ENCODE measurements at regions not wholly inside any gene's neighbourhood (a gene's known extent, or its start where the extent isn't known, plus 50 kb on each side); places are given as distances from the start of the nearest gene placed in this dataset.

DNA sequence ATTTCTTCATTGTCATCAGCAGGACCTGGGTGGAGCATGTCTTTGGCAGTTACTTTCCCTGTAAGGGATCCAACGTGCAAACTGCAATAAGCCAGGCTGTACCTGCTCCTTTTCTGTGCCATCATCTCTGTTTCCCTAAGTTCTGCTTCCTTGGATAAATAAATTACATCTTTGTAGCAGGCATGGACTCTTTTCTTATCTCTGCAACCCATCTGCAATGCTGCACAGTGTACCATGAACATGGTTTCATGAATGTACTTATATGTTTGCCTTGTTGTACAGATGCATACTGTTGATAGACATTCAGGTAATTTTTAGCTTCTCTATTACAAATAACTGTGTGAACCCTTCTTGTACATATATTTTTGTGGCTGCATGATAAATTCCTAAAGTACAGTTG, 616.7 kb upstream of the PIK3C3 start:
- DNase-seq, result no peak

DNA sequence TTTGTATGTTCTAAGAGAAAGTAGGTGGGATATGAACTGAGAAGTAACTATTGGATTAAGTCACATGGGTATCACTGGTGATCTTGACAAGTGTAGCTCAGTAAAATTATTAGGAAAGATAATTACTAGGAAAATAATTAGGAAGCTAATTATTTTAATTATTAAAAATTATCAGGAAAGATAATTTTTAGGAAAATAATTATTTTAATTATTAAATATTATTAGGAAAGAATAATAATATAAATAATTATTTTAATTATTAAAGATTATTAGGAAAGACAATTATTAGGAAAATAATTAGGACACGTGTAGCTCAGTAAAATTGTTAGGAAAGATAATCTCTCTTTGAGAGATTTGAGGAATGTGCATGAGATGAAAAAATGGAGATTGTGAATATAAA, 623.4 kb upstream of the PIK3C3 start:
- DNase-seq, result no peak

GRCh38 chr18:41326311-41326710, 628.7 kb upstream of the PIK3C3 start:
- no peak for DNase-seq

DNA sequence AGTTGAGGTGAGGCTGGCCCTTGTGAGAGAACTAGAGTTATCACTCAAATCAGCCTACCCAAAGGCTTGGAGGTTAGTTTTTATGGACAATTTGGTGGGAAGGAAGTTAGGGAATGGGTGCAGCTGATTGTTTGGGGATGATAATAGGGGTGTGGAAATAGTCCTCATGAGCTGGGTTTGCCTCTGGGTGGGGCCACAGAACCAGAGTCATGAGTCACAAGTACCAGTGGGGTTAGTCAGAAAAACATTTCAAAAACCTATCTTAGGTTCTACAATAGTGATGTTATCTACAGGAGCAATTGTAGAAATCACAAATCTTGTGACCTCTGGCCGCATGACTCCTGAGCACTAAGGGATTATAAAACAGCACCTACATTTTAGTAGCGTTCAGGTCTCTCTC, 630.1 kb upstream of the PIK3C3 start:
- no peak for DNase-seq

GRCh38 chr18:41324020-41324791, 630.8 kb upstream of the PIK3C3 start:
- peak; percentile 77 for DNase-seq

DNA sequence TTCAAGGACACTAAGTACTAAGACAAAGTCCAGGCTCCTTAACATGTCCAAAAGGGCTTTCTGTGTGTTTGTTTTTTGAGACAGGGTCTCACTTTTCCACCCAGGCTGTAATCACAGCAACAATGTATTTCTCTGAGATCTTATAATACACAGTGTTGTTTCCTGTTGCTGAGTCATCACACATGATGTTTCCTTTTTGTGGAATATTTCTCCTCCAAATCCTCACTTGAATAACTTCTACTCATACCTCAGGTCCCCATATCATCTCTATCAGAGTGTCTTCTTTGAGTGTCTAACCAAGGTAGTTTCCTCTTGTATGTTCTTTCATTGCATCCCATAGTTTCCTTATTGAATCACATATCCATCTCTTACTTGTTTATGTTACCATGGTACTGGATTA, 632.0 kb upstream of the PIK3C3 start:
- DNase-seq, result no peak

GRCh38 chr18:41320100-41320499, 634.9 kb upstream of the PIK3C3 start:
- DNase-seq, result peak; percentile 71

GRCh38 chr18:41315134-41315533, 639.9 kb upstream of the PIK3C3 start:
- DNase-seq, result no peak

GRCh38 chr18:41311571-41312547, 643.2 kb upstream of the PIK3C3 start:
- DNase-seq, result peak; percentile 90

DNA sequence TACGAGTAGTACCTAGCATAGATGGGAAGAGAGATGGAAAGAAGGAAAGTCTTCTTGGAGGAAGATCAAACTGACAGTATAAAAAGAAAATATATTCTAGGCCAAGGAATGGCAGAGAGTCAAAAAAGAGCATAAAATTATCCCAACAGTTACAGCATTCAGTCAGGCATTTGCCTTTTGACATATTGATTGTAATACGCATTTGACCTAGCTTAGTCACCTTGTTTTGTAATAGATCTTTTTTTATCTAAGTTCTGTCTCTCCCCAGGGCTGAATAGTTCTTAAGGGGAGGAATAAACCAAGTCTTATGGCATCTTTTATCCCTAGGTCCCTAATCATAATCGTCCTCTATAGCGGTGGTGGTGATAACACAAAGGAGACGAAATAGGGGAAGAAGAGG, 657.3 kb upstream of the PIK3C3 start:
- no peak for DNase-seq

- DNase-seq, result no peak
Observed at GRCh38 chr18:41269294-41269693, 685.7 kb upstream of the PIK3C3 start.

- DNase-seq, result no peak
Observed at GRCh38 chr18:41268271-41268670, 686.8 kb upstream of the PIK3C3 start.

DNA sequence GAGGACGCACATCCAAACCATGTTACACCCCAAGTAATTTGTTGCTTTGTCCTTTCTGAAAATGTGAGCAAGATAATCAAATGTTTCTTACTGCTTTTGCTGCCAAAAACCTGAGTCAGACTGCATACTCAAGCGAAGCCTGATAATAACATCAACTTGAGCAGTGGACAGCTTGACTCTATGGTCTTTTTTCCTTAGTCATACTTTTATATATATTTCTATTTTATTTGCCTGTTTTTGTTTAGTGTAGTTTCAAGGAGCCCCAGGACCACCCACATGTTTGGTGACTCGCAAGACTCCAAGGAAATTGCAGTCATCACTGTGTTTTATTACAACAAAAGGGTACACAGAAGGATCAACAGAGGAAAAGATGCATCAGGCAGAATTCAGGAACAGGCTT, 688.4 kb upstream of the PIK3C3 start:
- no peak for DNase-seq

DNA sequence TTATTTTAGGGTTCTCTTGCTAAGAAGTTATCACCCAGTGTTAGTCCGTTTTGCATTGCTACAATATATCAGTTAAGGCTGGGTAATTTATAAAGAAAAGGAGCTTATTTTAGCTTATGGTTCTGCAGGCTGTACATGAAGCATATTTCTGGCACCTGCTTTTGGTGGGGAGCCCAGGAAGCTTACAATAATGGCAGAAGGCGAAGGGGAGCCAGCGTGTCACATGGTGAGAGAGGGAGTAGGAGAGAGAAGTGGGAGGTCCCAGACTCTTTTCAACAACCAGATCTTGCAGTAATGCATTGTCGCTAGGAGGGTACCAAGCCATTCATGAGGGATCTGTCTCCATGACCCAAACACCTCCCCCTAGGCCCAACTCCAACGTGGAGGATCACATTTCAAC, 688.8 kb upstream of the PIK3C3 start:
- DNase-seq, result no peak

- DNase-seq, result no peak
Observed at GRCh38 chr18:41265047-41265446, 690.0 kb upstream of the PIK3C3 start.

DNA sequence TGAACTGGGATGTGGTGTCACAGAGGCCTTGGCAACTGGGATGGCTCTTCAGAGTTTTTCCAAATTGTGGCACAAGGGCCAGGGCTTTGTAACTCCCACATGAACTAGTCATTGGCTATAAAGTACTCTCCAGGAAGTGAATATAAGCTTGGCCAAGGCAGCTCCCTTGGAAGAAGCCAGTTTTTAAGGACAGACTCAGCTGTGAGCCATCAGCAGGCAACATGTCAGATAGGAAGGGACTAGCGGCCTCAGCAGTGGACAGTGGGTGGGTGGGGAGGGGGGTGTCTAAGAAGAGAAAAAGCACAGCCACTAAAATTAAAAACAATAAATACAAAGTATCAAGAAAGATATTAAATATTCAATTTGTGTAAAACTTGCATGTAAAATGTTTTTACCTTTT, 691.1 kb upstream of the PIK3C3 start:
- no peak for DNase-seq

DNA sequence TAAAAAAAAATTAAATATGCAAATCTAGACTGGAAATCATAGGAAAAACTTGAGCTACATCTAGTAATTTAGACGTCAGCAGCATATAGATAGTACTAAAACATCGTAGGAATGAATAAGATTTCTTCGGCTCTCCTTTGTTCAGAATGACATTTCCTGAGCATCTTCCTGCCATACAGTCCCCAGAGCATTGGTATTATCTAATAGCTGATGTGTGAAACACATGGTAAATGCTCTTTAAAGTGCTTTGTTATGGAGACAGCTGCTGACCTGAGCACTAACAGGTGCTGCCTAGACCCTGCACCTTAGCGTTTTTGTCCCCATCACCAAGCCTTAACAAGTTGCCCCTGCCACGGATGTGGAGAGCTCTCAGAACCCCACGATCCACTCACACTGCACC, 692.3 kb upstream of the PIK3C3 start:
- no peak for DNase-seq

DNA sequence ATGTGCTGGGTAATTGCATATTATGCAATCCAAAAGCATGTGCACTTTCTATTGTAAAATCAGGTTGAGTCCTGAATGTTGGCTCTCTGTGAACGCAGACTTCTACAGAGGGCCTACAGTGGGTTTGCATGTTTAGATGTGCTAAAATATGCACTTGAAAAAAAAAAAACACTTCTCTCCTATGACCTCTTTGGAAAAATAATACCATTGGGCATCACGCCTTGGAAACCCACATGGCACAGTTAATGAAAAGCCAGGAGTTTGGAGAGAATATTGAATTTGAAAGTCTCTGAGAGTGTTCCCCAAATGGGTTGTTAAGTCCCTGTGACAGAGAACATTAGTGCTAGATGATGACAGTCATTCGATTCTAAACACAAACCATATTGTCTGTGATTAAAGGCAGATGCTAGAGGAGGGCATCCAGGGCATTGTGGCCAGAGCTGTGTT, 710.4 kb upstream of the PIK3C3 start:
- DNase-seq, result no peak

DNA sequence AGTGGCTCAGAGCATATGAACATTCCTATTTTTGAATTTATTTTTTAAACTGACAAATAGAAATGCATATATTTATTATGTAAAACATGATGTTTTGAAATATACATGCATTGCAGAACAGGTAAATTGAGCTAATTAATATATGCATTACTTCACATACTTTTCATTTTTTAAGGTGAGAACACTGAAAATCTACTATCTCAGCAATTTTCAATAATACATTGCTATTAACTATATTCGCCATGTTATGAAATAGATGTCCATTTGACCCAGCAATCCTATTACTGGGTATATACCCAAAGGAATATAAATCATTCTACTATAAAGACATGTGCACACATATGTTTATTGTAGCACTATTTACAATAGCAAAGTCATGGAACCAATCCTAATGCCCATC, 717.7 kb upstream of the PIK3C3 start:
- DNase-seq, result no peak

DNA sequence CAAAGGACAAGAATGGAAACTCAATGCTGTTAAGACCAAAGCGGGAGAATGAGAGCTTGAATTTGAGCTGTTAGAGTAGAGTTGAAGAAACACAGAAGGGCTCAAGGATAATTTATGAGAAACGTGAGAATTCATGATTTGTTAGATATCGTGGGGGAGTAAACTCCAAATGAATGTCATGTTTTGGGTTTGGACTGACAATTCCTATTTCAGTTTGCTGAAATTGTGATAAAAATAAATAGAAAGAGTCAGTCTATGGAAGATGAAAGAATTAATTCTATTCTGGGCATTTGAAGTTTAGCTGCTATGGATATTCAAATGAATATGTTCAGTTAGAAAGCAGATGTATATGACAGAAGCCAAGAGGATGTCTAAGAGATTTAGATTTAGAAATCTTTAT, 723.4 kb upstream of the PIK3C3 start:
- DNase-seq, result no peak

DNA sequence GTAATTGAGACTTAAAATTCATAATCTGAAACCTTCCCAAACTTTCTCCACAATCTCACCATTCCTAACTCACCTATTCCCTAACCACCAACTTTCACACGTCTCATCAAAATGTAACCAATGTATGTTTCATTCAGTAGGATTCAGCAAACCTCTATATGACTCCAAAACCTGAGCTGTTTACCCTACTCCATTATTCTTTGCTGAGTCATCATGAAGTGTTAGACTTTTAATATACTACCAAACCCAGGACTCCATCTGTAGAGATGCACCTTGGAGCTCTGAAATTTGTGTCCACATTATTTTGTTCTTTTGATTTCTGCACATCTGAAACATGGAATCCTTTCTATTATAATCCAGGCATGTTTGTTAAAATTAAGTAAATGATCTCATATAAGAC, 727.0 kb upstream of the PIK3C3 start:
- no peak for DNase-seq

- DNase-seq, result no peak
Observed at GRCh38 chr18:41226911-41227310, 728.1 kb upstream of the PIK3C3 start.

GRCh38 chr18:41226186-41226585, 728.8 kb upstream of the PIK3C3 start:
- no peak for DNase-seq

- DNase-seq, result no peak
Observed at GRCh38 chr18:41216341-41217003, 738.6 kb upstream of the PIK3C3 start.
